ENCODE measurements at regions not wholly inside any gene's neighbourhood (a gene's known extent, or its start where the extent isn't known, plus 50 kb on each side); places are given as distances from the start of the nearest gene placed in this dataset.

DNA sequence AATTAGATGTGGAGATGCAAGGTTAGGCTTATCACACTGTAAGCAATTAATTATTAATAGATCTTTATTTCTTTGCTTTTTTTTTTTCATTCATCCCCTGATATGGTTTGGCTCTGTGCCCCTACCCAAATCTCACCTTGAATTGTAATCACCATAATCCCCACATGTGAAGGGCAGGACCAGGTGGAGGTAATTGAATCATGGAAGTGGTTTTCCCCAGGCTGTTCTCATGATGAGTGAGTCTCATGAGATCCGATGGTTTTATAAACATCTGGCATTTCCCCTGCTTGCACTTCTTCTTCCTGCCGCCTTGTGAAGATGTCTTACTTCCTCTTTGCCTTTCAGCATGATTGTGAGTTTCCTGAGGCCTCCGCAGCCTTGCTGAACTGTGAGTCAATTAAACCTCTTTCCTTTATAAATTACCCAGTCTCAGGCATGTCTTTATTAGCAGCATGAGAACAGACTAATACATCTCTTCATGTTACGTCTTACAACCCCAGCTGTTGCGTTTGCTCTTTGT lies 333.8 kb downstream of the CDH26 start:
- no TSS peak for BruUV-seq (replicated peaks)
- CTCF ChIA-PET, result no interaction called here

More for the DNA sequence above, 333.8 kb downstream of the CDH26 start:
- Histone ChIP-seq H3K36me3 (ENCODE audit: control insufficient read depth, insufficient read depth, low read length) (no peaks in the 10 kb centered on the region), H3K9ac (ENCODE audit: low read depth, low read length) (no peak overlapping the region), H4K20me1 (ENCODE audit: insufficient read depth, low read length) (no peaks in the 10 kb centered on the region), H2BK5ac (ENCODE audit: low read depth, low read length, poor library complexity, severe bottlenecking) (no peak overlapping the region), H2BK120ac (ENCODE audit: low read depth, low read length) (no peak overlapping the region), H3K27ac (ENCODE audit: insufficient read depth, low read length) (no peak overlapping the region), H3K14ac (replicated peaks; ENCODE audit: low read depth, low read length) (no peak overlapping the region), H3K23ac (ENCODE audit: low read depth, low read length) (no peak overlapping the region), H3K18ac (ENCODE audit: low read depth, low read length) (no peak overlapping the region), H4K91ac (ENCODE audit: insufficient read depth, low read depth, low read length) (no peak overlapping the region), H3K9me1 (ENCODE audit: insufficient read depth, low read length) (no peaks in the 10 kb centered on the region), H4K8ac (ENCODE audit: low read depth in 2 of 2, low read length in 2 of 2) (no peak overlapping the region), H3K56ac (ENCODE audit: extremely low read depth, insufficient read depth, low read length) (no peak overlapping the region), H2BK20ac (ENCODE audit: low read depth, low read length) (no peak overlapping the region), H4K5ac (ENCODE audit: low read depth, low read length) (no peak overlapping the region), H2AK5ac (ENCODE audit: low read depth, low read length) (no peak overlapping the region), H3K4me3 (ENCODE audit: insufficient read depth, low read depth, low read length) (no peak overlapping the region), H2AK9ac (replicated peaks; ENCODE audit: low read depth, low read length, poor library complexity) (no peak overlapping the region), H3K9me3 (ENCODE audit: control insufficient read depth, insufficient read depth, low read length) (peaks cover 6% of the 10 kb centered on the region), H3K79me1 (ENCODE audit: low read depth in 1 of 2, low read length in 2 of 2) (no peaks in the 10 kb centered on the region), H3K4me2 (ENCODE audit: low read depth, low read length) (no peak overlapping the region), H3K4me1 (ENCODE audit: control insufficient read depth, insufficient read depth, low read length) (no peaks in the 10 kb centered on the region), H3K27me3 (ENCODE audit: control insufficient read depth, insufficient read depth, low read length) (no peaks in the 10 kb centered on the region), H2BK15ac (ENCODE audit: low read depth, low read length) (no peak overlapping the region), H2AFZ (replicated peaks; ENCODE audit: low read length, poor library complexity) (no peak overlapping the region), H3K4ac (ENCODE audit: low read depth, low read length) (no peak overlapping the region)
- intact Hi-C loops (cut with micrococcal nuclease) (no loop called here), dilution Hi-C loops (cut with HindIII; ENCODE audit: low sequenced_read_pairs, unreplicated experiment) (no loop called here), in situ Hi-C loops (cut with MboI; ENCODE audit: low sequenced_read_pairs) (no loop called here)
- TF ChIP-seq, protein P1, sequence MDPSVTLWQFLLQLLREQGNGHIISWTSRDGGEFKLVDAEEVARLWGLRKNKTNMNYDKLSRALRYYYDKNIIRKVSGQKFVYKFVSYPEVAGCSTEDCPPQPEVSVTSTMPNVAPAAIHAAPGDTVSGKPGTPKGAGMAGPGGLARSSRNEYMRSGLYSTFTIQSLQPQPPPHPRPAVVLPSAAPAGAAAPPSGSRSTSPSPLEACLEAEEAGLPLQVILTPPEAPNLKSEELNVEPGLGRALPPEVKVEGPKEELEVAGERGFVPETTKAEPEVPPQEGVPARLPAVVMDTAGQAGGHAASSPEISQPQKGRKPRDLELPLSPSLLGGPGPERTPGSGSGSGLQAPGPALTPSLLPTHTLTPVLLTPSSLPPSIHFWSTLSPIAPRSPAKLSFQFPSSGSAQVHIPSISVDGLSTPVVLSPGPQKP (IDR thresholded peaks at IDR 0.05; ENCODE audit: borderline replicate concordance, low read depth, low read length), result no peak
- TF ChIP-seq RAD21 (IDR thresholded peaks at IDR 0.05; ENCODE audit: low read length), result no peak
- TF ChIP-seq RFX5 (IDR thresholded peaks at IDR 0.05; ENCODE audit: low read depth, low read length), result no peak
- TF ChIP-seq POLR2A (IDR thresholded peaks at IDR 0.05; ENCODE audit: low read depth, low read length), result no peak
- TF ChIP-seq BHLHE40 (IDR thresholded peaks at IDR 0.05; ENCODE audit: low read depth, low read length), result no peak
- TF ChIP-seq, protein P2, sequence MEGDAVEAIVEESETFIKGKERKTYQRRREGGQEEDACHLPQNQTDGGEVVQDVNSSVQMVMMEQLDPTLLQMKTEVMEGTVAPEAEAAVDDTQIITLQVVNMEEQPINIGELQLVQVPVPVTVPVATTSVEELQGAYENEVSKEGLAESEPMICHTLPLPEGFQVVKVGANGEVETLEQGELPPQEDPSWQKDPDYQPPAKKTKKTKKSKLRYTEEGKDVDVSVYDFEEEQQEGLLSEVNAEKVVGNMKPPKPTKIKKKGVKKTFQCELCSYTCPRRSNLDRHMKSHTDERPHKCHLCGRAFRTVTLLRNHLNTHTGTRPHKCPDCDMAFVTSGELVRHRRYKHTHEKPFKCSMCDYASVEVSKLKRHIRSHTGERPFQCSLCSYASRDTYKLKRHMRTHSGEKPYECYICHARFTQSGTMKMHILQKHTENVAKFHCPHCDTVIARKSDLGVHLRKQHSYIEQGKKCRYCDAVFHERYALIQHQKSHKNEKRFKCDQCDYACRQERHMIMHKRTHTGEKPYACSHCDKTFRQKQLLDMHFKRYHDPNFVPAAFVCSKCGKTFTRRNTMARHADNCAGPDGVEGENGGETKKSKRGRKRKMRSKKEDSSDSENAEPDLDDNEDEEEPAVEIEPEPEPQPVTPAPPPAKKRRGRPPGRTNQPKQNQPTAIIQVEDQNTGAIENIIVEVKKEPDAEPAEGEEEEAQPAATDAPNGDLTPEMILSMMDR (conservative IDR thresholded peaks at IDR 0.05; ENCODE audit: low read depth, low read length), result no peak
- TF ChIP-seq MXI1 (IDR thresholded peaks at IDR 0.05; ENCODE audit: borderline replicate concordance, low read depth, low read length), result no peak
- no peak for TF ChIP-seq CEBPB (IDR thresholded peaks at IDR 0.05; ENCODE audit: low read depth, low read length)
- TF ChIP-seq MAFK (IDR thresholded peaks at IDR 0.05; ENCODE audit: low read depth, low read length), result no peak
- TF ChIP-seq, protein P3, sequence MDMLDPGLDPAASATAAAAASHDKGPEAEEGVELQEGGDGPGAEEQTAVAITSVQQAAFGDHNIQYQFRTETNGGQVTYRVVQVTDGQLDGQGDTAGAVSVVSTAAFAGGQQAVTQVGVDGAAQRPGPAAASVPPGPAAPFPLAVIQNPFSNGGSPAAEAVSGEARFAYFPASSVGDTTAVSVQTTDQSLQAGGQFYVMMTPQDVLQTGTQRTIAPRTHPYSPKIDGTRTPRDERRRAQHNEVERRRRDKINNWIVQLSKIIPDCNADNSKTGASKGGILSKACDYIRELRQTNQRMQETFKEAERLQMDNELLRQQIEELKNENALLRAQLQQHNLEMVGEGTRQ (IDR thresholded peaks at IDR 0.05; ENCODE audit: low read depth, low read length), result no peak
- no peak for TF ChIP-seq RCOR1 (IDR thresholded peaks at IDR 0.05; ENCODE audit: insufficient replicate concordance, low read length)
- DNase-seq (no peak), ATAC-seq (ENCODE audit: low read depth) (no peak)
- WGBS, 2 experiments (ENCODE audit: extremely low coverage in 2 of 2, insufficient read length in 1 of 2), result no CpG with 5 or more reads among the region's 5 CpGs
- POLR2A ChIA-PET (ENCODE audit: unreplicated experiment), result no interaction called here
